PC-9 (cell line): ENCODE measurements at regions not wholly inside any gene's neighbourhood (a gene's known extent, or its start where the extent isn't known, plus 50 kb on each side); places are given as distances from the start of the nearest gene placed in this dataset.
A peak's percentile ranks its signal among the peaks of the same experiment; 100 is the strongest.

Experiments used
- BruUV-seq: library from RNA; stranded (reverse); fragments of 400-500 nt; replicated peaks from 2 replicates; lab custom pipeline; 2021; lab: Mats Ljungman, UMichigan
- CTCF ChIA-PET: fragments of 300-600 bp; sonication (Branson Sonifier 250); formaldehyde crosslinking; loops from one replicate; lab custom pipeline; 2022; ENCODE audit warnings: antibody characterized with exemption; lab: Charles Lee
- POLR2A ChIA-PET: fragments of 300-600 bp; sonication (Branson Sonifier 250); formaldehyde crosslinking; loops from one replicate; lab custom pipeline; 2022; ENCODE audit warnings: antibody characterized with exemption; ENCODE audit not compliant: unreplicated experiment; lab: Charles Lee
- DNase-seq, 2 experiments: peaks; one replicate each; pipeline versions ENCODE4 v3.0.0 to v3.0.0-alpha.2; 2015 to 2022; ENCODE audit warnings: mixed read lengths in 1 of 2
- H2AFZ ChIP-seq: fragments of 200-600 bp; sonication (generic); 2 replicates; pipeline ENCODE4 v1.8.1; 2017; ENCODE audit warnings: antibody characterized with exemption
- H3F3A ChIP-seq: fragments of 200-600 bp; sonication (generic); 2 replicates; pipeline ENCODE4 v1.8.1; 2017; ENCODE audit warnings: antibody characterized with exemption, mild to moderate bottlenecking, low read depth; ENCODE audit not compliant: insufficient read depth
- H3K27ac ChIP-seq: fragments of 200-600 bp; sonication (generic); 2 replicates; pipeline ENCODE4 v1.6.1; 2016; ENCODE audit warnings: mixed run types
- H3K27me3 ChIP-seq: fragments of 200-600 bp; sonication (generic); 2 replicates; pipeline ENCODE4 v1.6.1; 2016; ENCODE audit warnings: low read depth, mixed run types; ENCODE audit not compliant: insufficient read depth
- H3K36me3 ChIP-seq: fragments of 200-600 bp; sonication (generic); 2 replicates; pipeline ENCODE4 v1.6.1; 2016; ENCODE audit warnings: low read depth, mixed run types
- H3K4me1 ChIP-seq: fragments of 200-600 bp; sonication (generic); replicated peaks from 2 replicates; pipeline ENCODE4 v1.6.1; 2016; ENCODE audit warnings: mixed run types; ENCODE audit not compliant: insufficient read depth
- H3K4me2 ChIP-seq: fragments of 200-600 bp; sonication (generic); 2 replicates; pipeline ENCODE4 v1.6.1; 2017; ENCODE audit warnings: mixed run types
- H3K4me3 ChIP-seq: fragments of 200-600 bp; sonication (generic); 2 replicates; pipeline ENCODE4 v1.6.1; 2016; ENCODE audit warnings: mixed run types
- H3K79me2 ChIP-seq: fragments of 200-600 bp; sonication (generic); 2 replicates; pipeline ENCODE4 v1.6.1; 2017; ENCODE audit warnings: low read depth, mixed run types
- H3K9me2 ChIP-seq: fragments of 200-600 bp; sonication (generic); 2 replicates; pipeline ENCODE4 v1.8.1; 2017; ENCODE audit warnings: mild to moderate bottlenecking; ENCODE audit not compliant: insufficient read depth
- H3K9me3 ChIP-seq: fragments of 200-600 bp; sonication (generic); 2 replicates; pipeline ENCODE4 v1.8.1; 2016; ENCODE audit warnings: low read depth; ENCODE audit not compliant: insufficient read depth
- H4K20me1 ChIP-seq: fragments of 200-600 bp; sonication (generic); 2 replicates; pipeline ENCODE4 v1.8.1; 2017; ENCODE audit not compliant: insufficient read depth
- CTCF ChIP-seq: fragments of 200-600 bp; sonication (generic); conservative IDR thresholded peaks from 2 replicates; pipeline ENCODE4 v1.6.1; 2017; ENCODE audit warnings: mixed run types, antibody characterized with exemption, mild to moderate bottlenecking, moderate library complexity
- EZH2 ChIP-seq: fragments of 200-600 bp; sonication (generic); IDR thresholded peaks from 2 replicates; pipeline ENCODE4 v1.8.0; 2017; ENCODE audit warnings: antibody characterized with exemption, low read depth
- intact Hi-C: fragments of 100-400 bp; cut with micrococcal nuclease; formaldehyde crosslinking; loops from one replicate; pipeline ENCODE4 v1.10.0; 2022; ENCODE audit not compliant: unreplicated experiment

DNA sequence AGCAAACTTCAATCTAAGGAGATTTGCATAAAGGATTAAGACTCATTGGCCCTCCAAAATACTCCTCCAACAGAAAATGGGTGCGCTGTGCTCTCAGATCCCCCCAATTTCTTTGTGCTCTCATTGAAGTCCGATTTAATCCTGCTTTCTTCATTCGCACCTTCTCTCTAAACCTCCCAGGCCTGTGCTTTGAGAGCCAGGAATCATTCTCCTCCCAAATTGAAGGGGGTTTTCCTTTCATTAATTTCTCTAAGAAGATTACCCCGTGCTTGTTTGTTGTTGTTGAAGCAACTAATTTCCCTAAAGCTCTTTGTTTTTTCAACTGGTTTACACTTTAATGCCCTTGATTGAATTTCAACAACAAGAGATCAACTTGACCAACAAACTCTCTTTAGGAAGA is 304.2 kb upstream of the IRX3 start:
- no peak for DNase-seq
- BruUV-seq: no TSS peak
- POLR2A ChIA-PET: no interaction called here

DNA sequence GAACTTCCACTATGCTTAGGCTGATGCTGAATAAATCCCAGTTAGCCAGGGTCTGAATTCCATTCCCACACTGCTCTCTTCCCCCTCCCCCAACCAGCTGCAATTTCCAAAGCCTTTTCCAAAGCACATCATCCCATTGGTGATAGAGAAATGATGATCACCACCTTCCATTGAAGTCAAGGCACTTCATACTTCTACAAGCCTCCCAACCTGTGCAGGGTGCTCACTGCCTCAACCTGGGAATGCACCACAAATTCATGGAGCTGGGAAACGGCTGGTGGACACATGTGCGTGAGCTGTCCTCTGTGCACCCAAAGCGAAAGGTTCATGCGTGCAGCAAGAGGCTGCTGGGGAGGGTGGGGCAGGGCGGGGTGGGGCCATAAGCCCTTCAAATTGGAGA is 302.7 kb upstream of the IRX3 start:
- Histone ChIP-seq H3K9me2 (no peaks in the 10 kb centered on the region), H3K36me3 (no peaks in the 10 kb centered on the region), H3K4me1 (0 out of 2 replicates have a peak, but pooled peaks cover under 1% of the 10 kb centered on the region), H3F3A (no peaks in the 10 kb centered on the region), H4K20me1 (no peaks in the 10 kb centered on the region), H3K79me2 (no peaks in the 10 kb centered on the region), H3K9me3 (no peaks in the 10 kb centered on the region), H3K4me2 (no peak overlapping the region), H3K4me3 (no peak overlapping the region), H3K27ac (no peak overlapping the region), H2AFZ (no peak overlapping the region), H3K27me3 (no peaks in the 10 kb centered on the region)
- POLR2A ChIA-PET: no interaction called here
- no TSS peak for BruUV-seq
- CTCF ChIA-PET: no interaction called here
- TF ChIP-seq EZH2: no peak
- no peak for TF ChIP-seq CTCF
- DNase-seq: no peak
- intact Hi-C loops: no loop called here

More for the DNA sequence above, 304.2 kb upstream of the IRX3 start:
- Histone ChIP-seq H3K4me2 (no peak overlapping the region), H4K20me1 (no peaks in the 10 kb centered on the region), H3K9me3 (no peaks in the 10 kb centered on the region), H2AFZ (no peak overlapping the region), H3K27ac (no peak overlapping the region), H3K27me3 (no peaks in the 10 kb centered on the region), H3K9me2 (no peaks in the 10 kb centered on the region), H3K36me3 (no peaks in the 10 kb centered on the region), H3K79me2 (no peaks in the 10 kb centered on the region), H3K4me1 (no peaks in the 10 kb centered on the region), H3F3A (no peaks in the 10 kb centered on the region), H3K4me3 (no peak overlapping the region)
- intact Hi-C loops: no loop called here
- TF ChIP-seq CTCF: no peak
- CTCF ChIA-PET: no interaction called here

DNA sequence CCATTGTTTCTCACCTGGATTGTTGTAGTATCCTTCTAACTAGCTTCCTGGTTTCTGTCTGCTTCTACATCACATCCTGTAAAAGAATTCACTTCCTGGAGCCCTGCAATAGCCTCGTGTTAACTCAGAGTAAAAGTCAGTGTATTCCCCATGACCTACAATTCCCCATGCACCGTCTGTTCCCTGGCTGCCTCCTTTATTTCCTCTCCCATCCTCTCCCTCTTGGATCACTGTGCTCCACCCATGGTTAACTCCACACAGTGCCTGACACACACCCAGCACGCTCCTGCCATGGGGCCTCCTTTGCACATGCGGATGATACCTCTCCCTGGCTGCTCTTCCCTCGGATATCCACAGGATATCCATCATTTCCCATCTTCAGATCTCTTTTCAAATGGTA is 301.4 kb upstream of the IRX3 start:
- TF ChIP-seq CTCF (no peak), EZH2 (no peak)
- Histone ChIP-seq H3K4me3 (no peak overlapping the region), H3K9me2 (no peaks in the 10 kb centered on the region), H3K4me2 (no peak overlapping the region), H3K9me3 (no peaks in the 10 kb centered on the region), H3K27me3 (no peaks in the 10 kb centered on the region), H3K36me3 (no peaks in the 10 kb centered on the region), H2AFZ (peak overlapping the region; percentile 39; the same call in 1 of the 2 replicates), H3F3A (no peaks in the 10 kb centered on the region), H4K20me1 (no peaks in the 10 kb centered on the region), H3K79me2 (no peaks in the 10 kb centered on the region), H3K27ac (no peak overlapping the region), H3K4me1 (peaks cover 5% of the 10 kb centered on the region; the same call in 1 of the 2 replicates)
- ChIA-PET POLR2A (no interaction called here), CTCF (no interaction called here)
- intact Hi-C loops: no loop called here
- no peak for DNase-seq
- no TSS peak for BruUV-seq
